Thoracic aorta (tissue), 2 donors: ENCODE measurements at regions not wholly inside any gene's neighbourhood (a gene's known extent, or its start where the extent isn't known, plus 50 kb on each side); places are given as distances from the start of the nearest gene placed in this dataset.

Experiments
- ATAC-seq: fragments of 150-250 bp; one replicate; pipeline ENCODE4 v1.8.0; 2017; ENCODE audit warnings: low read depth; ENCODE audit not compliant: insufficient number of reproducible peaks, low FRiP score
- DNase-seq: peaks from one replicate; pipeline ENCODE4 v3.0.0-alpha.2; 2020; ENCODE audit warnings: low spot score
- H3K27ac ChIP-seq, 2 donors: fragments of 200-600 bp; sonication (generic); 1 replicate in 1 of 2; 2 replicates in 1 of 2; pipeline ENCODE4 v1.5.1; 2016; ENCODE audit warnings: mild to moderate bottlenecking in 2 of 2, moderate library complexity in 2 of 2
- H3K27me3 ChIP-seq: fragments of 200-600 bp; sonication (generic); replicated peaks from 2 replicates; pipeline ENCODE4 v1.6.0; 2016; ENCODE audit warnings: mild to moderate bottlenecking; ENCODE audit not compliant: insufficient read depth
- H3K36me3 ChIP-seq: fragments of 200-600 bp; sonication (generic); one replicate; pipeline ENCODE4 v1.5.1; 2016
- H3K4me1 ChIP-seq, 2 donors: fragments of 200-600 bp; sonication (generic); 1 replicate in 1 of 2; 2 replicates in 1 of 2; pipeline versions ENCODE4 v1.5.1 to v1.6.0; 2016; ENCODE audit warnings: low read depth in 2 of 2, mild to moderate bottlenecking in 1 of 2; ENCODE audit not compliant: control insufficient read depth in 1 of 2
- H3K4me3 ChIP-seq: fragments of 200-600 bp; sonication (generic); 2 replicates; pipeline ENCODE4 v1.5.1; 2016; ENCODE audit warnings: mild to moderate bottlenecking
- H3K9me3 ChIP-seq: fragments of 200-600 bp; sonication (generic); 2 replicates; pipeline ENCODE4 v1.5.1; 2016
- TF ChIP-seq, protein P1 (sequence below): fragments of 200-600 bp; sonication (generic); IDR thresholded peaks from one replicate; pipeline ENCODE4 v1.5.1; 2019; ENCODE audit warnings: antibody characterized with exemption

DNA sequence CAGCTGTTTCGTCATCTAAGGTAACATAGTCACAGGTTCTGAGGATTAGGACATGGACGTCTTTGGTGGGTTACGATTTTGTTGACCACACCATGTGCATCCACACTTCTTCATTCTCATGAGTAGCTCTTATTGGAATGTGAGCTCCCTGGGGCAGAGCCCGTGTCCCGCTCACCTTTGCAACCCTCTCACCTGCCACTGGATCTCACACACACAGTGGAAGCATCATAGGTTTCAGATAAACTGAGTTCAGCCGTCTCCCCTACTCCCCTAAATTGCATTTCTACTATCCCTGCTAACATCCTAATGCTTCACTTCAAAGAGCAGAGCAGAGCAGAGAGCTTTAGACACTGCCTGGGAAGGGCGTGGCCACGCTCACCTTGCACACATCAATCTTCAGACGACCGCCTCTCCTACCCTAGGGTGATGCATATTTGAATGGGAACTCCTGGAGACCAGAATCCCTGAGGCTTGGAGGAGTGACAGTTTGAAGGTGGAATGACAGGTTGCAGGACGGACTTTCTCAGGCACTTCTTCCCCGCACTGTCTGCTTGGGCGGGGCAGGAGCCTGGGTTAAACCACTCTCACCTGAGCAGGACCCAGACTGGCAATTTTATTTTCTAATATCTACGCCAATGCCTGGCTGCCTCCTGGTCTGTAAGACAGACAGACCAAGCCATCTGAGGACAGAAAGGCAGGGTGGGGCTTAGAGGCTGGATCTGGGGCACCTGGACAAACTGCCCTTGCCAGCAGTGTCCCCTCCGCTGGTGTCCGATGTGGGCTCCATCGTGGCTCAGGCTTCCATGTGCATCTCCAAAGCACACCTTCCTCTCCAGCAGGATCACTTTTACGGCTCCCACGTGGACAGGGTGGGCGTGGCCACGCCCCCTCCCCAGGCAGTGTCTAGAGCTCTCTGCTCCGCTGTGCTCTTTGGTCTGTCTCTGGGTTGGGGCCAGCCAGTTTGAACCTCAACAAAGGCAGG is 229.5 kb upstream of the COPS8 start:
- Histone ChIP-seq H3K27me3 (no peaks in the 10 kb centered on the region), H3K36me3 (no peaks in the 10 kb centered on the region), H3K27ac (no peak overlapping the region), H3K4me1 (no peaks in the 10 kb centered on the region), H3K4me3 (no peak overlapping the region), H3K9me3 (no peaks in the 10 kb centered on the region)
- DNase-seq (no peak), ATAC-seq (no peak)
- TF ChIP-seq, protein P1, sequence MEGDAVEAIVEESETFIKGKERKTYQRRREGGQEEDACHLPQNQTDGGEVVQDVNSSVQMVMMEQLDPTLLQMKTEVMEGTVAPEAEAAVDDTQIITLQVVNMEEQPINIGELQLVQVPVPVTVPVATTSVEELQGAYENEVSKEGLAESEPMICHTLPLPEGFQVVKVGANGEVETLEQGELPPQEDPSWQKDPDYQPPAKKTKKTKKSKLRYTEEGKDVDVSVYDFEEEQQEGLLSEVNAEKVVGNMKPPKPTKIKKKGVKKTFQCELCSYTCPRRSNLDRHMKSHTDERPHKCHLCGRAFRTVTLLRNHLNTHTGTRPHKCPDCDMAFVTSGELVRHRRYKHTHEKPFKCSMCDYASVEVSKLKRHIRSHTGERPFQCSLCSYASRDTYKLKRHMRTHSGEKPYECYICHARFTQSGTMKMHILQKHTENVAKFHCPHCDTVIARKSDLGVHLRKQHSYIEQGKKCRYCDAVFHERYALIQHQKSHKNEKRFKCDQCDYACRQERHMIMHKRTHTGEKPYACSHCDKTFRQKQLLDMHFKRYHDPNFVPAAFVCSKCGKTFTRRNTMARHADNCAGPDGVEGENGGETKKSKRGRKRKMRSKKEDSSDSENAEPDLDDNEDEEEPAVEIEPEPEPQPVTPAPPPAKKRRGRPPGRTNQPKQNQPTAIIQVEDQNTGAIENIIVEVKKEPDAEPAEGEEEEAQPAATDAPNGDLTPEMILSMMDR: no peak

DNA sequence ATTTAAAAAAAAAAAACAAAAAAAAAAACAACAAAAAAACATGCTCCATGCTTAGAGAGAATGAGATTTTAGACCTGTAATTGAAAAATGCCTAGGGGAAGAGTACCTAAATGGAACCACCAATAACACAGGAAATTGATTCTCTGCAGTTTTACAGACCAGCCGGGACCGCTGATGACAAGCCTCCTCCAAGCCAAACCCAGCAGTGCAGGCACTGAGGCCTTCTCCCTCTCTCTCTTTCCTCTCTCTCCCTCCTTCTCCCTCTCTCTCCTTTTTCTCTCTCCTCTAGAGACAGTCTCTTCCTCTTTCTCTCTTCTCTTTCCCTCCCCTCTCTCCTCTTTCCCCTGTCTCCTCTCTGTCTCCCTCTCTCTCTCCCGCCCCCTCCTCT is 228.8 kb upstream of the COPS8 start:
- H3K27me3 ChIP-seq: no peaks in the 10 kb centered on the region
- no peaks in the 10 kb centered on the region for H3K4me1 ChIP-seq
- no peak for DNase-seq
- H3K36me3 ChIP-seq: no peaks in the 10 kb centered on the region
- no peaks in the 10 kb centered on the region for H3K9me3 ChIP-seq
- no peak overlapping the region for H3K4me3 ChIP-seq
- ATAC-seq: no peak
- TF ChIP-seq, protein P1: no peak
- H3K27ac ChIP-seq: no peak overlapping the region

DNA sequence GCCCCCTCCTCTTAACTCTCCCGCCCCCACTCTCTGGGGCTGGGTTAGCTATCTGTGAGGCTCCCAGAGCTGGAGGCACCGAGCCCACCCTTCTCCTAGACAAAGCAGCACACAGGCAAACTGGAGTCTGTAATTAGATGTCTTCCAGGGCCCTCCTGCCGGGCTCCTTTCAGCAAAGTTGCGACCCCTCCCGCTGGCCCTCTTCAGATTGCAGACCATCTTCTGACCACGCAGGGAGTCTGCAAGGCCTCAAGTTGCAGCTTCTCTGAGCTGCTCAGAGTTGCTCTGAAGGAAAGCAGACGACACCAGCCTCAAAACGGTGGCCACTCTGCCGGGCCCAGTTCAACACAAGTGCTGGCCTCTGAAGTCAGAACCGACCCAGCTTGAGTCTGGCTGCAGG is 228.4 kb upstream of the COPS8 start:
- H3K27me3 ChIP-seq: no peaks in the 10 kb centered on the region
- TF ChIP-seq, protein P1: no peak
- DNase-seq (no peak), ATAC-seq (no peak)
- no peak overlapping the region for H3K4me3 ChIP-seq
- H3K9me3 ChIP-seq: no peaks in the 10 kb centered on the region
- H3K27ac ChIP-seq: no peak overlapping the region
- no peaks in the 10 kb centered on the region for H3K36me3 ChIP-seq
- no peaks in the 10 kb centered on the region for H3K4me1 ChIP-seq

DNA sequence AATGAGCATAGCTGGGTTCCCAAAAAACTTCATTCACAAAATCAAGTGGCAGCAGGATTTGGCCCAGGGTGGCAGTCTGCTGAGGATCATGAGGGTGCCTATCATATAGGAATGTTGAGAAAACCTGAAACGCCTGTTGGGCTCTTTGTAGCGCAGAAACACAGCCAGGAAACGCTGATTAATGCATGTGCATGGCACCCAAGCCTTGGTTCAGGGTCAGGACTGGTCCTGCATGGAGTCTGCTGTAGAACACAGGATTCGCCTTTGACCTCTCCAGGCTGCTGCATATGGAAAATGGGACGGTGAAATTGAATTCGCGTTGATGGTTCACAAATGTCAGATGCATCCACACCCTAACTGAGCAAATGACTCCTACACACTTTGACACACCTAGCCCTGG is 227.9 kb upstream of the COPS8 start:
- Histone ChIP-seq H3K36me3 (no peaks in the 10 kb centered on the region), H3K4me1 (no peaks in the 10 kb centered on the region), H3K27ac (no peak overlapping the region), H3K4me3 (no peak overlapping the region), H3K27me3 (no peaks in the 10 kb centered on the region), H3K9me3 (no peaks in the 10 kb centered on the region)
- no peak for DNase-seq
- TF ChIP-seq, protein P1: no peak
- ATAC-seq: no peak

DNA sequence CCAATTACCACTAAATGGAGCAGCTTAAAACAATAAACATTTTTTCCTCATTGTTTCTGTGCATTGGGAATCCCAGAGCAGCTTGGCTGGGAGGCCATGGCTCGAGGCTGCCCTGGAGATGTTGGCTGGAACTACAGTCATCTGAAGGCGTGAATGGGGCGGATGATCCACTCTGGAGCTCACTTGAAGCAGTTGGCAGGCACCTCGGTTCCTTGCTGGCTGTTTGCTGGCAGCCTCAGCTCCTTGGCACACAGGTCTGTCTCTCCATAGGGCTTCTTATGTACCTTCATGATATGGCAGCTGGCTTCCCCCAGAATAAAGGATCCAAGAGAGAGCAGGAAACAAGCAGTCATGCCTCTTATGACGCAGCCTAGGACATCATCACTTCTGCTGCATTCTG is 227.0 kb upstream of the COPS8 start:
- no peak for ATAC-seq
- DNase-seq: no peak
- Histone ChIP-seq H3K27ac (no peak overlapping the region), H3K27me3 (no peaks in the 10 kb centered on the region), H3K4me1 (no peaks in the 10 kb centered on the region), H3K4me3 (no peak overlapping the region), H3K36me3 (no peaks in the 10 kb centered on the region), H3K9me3 (no peaks in the 10 kb centered on the region)
- TF ChIP-seq, protein P1: no peak
